Naive thymus-derived CD4-positive, alpha-beta T cell (primary cell): ENCODE measurements at regions not wholly inside any gene's neighbourhood (a gene's known extent, or its start where the extent isn't known, plus 50 kb on each side); places are given as distances from the start of the nearest gene placed in this dataset.

Source experiments
- ATAC-seq: fragments of 150-1000 bp; cut with Tn5 transposase; 2 replicates; pipeline ENCODE4 v1.10.0; 2021; ENCODE audit warnings: mild to moderate bottlenecking, moderate library complexity
- CTCF ChIA-PET: fragments of 350-600 bp; sonication (Branson Sonifier 250); formaldehyde crosslinking; loops from one replicate; lab custom pipeline; 2021; ENCODE audit warnings: antibody characterized with exemption; lab: Charles Lee
- POLR2A ChIA-PET: fragments of 350-600 bp; sonication (Branson Sonifier 250); formaldehyde crosslinking; loops from one replicate; lab custom pipeline; 2021; ENCODE audit warnings: antibody characterized with exemption, inconsistent platforms; lab: Charles Lee
- DNase-seq, 9 donors: peaks; one replicate each; pipeline versions ENCODE4 v3.0.0 to v3.0.0-alpha.2; 2020 to 2022; ENCODE audit warnings: mixed read lengths in 1 of 9
- H3K27ac ChIP-seq: one replicate; pipeline ENCODE4 v1.7.0; 2013; ENCODE audit warnings: mild to moderate bottlenecking, low read depth, low read length, moderate library complexity
- H3K27me3 ChIP-seq, 2 donors: one replicate each; pipeline ENCODE4 v1.7.0; 2013; ENCODE audit warnings: low read length in 2 of 2, mild to moderate bottlenecking in 2 of 2, moderate library complexity in 2 of 2; ENCODE audit not compliant: control insufficient read depth in 2 of 2, insufficient read depth in 2 of 2
- H3K36me3 ChIP-seq, 3 experiments: 1 replicate in 2 of 3; 2 replicates in 1 of 3; pipeline ENCODE4 v1.7.0; 2013; ENCODE audit warnings: low read length in 3 of 3, mild to moderate bottlenecking in 3 of 3, moderate library complexity in 1 of 3; ENCODE audit not compliant: insufficient read depth in 3 of 3, control insufficient read depth in 2 of 3
- H3K4me1 ChIP-seq, 2 donors: one replicate each; pipeline ENCODE4 v1.7.0; 2013; ENCODE audit warnings: low read length in 2 of 2, mild to moderate bottlenecking in 2 of 2, moderate library complexity in 1 of 2; ENCODE audit not compliant: control insufficient read depth in 2 of 2, insufficient read depth in 2 of 2
- H3K4me3 ChIP-seq: 2 replicates; pipeline ENCODE4 v1.7.0; 2013; ENCODE audit warnings: mild to moderate bottlenecking, low read length
- H3K9me3 ChIP-seq, 3 experiments: 1 replicate in 2 of 3; 2 replicates in 1 of 3; pipeline ENCODE4 v1.7.0; 2013; ENCODE audit warnings: low read length in 3 of 3; ENCODE audit not compliant: control insufficient read depth in 2 of 3
- H3K27ac Mint-ChIP-seq, 9 donors: one replicate each; pipeline ENCODE4 v1.8.0; 2020 to 2022; ENCODE audit warnings: mixed read lengths in 9 of 9, mild to moderate bottlenecking in 8 of 9, moderate library complexity in 5 of 9, inconsistent platforms in 2 of 9
- H3K27me3 Mint-ChIP-seq, 5 donors: one replicate each; pipeline ENCODE4 v1.8.0; 2021 to 2022; ENCODE audit warnings: mixed read lengths in 5 of 5, mild to moderate bottlenecking in 1 of 5
- H3K36me3 Mint-ChIP-seq, 5 donors: one replicate each; pipeline ENCODE4 v1.8.0; 2020 to 2022; ENCODE audit warnings: mixed read lengths in 5 of 5, mild to moderate bottlenecking in 3 of 5, inconsistent platforms in 1 of 5
- H3K4me1 Mint-ChIP-seq, 7 donors: one replicate each; pipeline ENCODE4 v1.8.0; 2020 to 2022; ENCODE audit warnings: mixed read lengths in 7 of 7, mild to moderate bottlenecking in 3 of 7, inconsistent platforms in 1 of 7
- H3K4me3 Mint-ChIP-seq, 10 donors: one replicate each; pipeline ENCODE4 v1.8.0; 2020 to 2022; ENCODE audit warnings: mild to moderate bottlenecking in 10 of 10, mixed read lengths in 10 of 10, moderate library complexity in 6 of 10, inconsistent platforms in 2 of 10
- H3K9me3 Mint-ChIP-seq, 11 donors: one replicate each; pipeline ENCODE4 v1.8.0; 2020 to 2022; ENCODE audit warnings: mixed read lengths in 11 of 11, mild to moderate bottlenecking in 4 of 11, inconsistent platforms in 1 of 11, moderate library complexity in 1 of 11
- intact Hi-C, 2 donors: fragments of 100-400 bp; cut with micrococcal nuclease; formaldehyde crosslinking; loops; one replicate each; pipeline ENCODE4 v1.15.1; 2023

DNA sequence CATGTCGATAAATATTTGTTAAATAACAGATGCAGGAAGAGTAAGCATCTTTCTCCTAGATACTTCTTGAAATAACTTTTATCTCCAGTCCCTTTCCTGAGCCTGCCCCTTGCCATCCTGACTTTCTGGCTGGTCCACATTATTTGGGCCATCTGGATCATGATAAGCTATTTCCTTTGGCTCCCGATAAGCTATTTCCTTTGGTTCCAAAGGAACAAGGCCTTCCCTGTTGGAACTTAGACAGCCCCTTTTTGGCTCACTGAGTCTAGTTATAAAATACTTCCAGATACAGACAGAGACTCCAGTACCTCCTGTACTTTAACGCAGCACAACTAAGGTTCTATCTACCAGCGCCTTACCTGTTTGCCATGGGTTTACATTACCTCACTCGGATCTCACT is 205.3 kb upstream of the CCDC150 start:
- no peak overlapping the region for H3K4me3 ChIP-seq
- Mint-ChIP-seq H3K27ac (no peak overlapping the region), H3K9me3 (no peaks in the 10 kb centered on the region), H3K4me3 (no peak overlapping the region), H3K36me3 (no peaks in the 10 kb centered on the region), H3K4me1 (no peaks in the 10 kb centered on the region), H3K27me3 (peaks cover 5 to 40% (median 22%) of the 10 kb centered on the region in 5 donors)
- ATAC-seq, result no peak
- H3K27me3 ChIP-seq, result no peaks in the 10 kb centered on the region
- H3K4me1 ChIP-seq, result no peaks in the 10 kb centered on the region
- H3K36me3 ChIP-seq, result no peaks in the 10 kb centered on the region
- no peak for DNase-seq
- H3K27ac ChIP-seq, result no peak overlapping the region
- ChIA-PET CTCF (no interaction called here), POLR2A (no interaction called here)
- intact Hi-C loops, result no loop called here
- H3K9me3 ChIP-seq, result no peaks in the 10 kb centered on the region

DNA sequence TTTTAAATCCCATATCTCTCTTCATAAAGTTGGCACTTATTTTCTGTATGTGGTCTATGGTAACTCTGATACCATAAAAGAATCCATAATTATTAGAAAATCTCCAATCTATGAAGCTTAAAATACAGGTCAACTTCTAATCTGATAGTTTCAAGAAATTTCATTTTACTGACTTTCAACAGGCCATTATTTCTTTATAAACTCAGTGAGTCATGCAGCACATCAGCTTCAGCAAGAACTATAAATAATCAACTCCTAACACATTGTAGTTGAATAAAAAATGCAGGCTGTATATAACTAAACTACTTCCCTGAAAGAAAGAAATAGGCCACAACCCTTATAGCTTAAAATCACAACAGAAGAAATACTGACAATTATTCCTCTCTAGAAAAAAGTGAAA is 204.3 kb upstream of the CCDC150 start:
- H3K36me3 Mint-ChIP-seq, result no peaks in the 10 kb centered on the region

DNA sequence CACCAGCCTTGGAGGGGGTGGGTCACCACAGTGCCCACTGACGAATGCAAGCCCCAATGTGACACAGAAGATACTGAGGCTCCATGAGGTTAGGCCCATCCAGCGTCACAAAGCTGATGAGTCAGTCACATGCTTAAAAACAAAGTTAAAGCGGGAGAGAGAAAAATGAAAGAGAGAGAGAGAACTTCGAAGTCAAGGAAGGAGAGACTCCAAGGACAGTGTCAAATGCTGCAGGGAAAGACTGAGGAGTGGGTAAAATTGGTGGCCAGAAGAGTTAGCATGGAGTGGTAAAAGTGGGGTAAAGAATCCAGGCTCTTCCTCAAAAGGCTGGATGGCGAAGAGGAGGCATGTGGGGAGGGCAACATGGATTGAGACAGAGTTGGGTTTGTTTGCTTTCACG is 201.9 kb upstream of the CCDC150 start:
- DNase-seq, result no peak
- ChIA-PET CTCF (interaction anchor here (0.7 kb wide), 1 partner anchor 370 kb away, joined by 3 read pairs; no protein-coding TSS in a partner anchor), POLR2A (no interaction called here)
- peak overlapping the region in 1 of 9 donors; percentile 16 for H3K27ac Mint-ChIP-seq
- H3K9me3 Mint-ChIP-seq, result no peaks in the 10 kb centered on the region
- Histone ChIP-seq H3K27me3 (no peaks in the 10 kb centered on the region), H3K4me3 (no peak overlapping the region), H3K27ac (no peak overlapping the region), H3K9me3 (no peaks in the 10 kb centered on the region), H3K36me3 (no peaks in the 10 kb centered on the region), H3K4me1 (no peaks in the 10 kb centered on the region)
- intact Hi-C loops, result no loop called here
- no peaks in the 10 kb centered on the region for H3K36me3 Mint-ChIP-seq
- H3K4me3 Mint-ChIP-seq, result no peak overlapping the region
- ATAC-seq, result no peak
- peaks cover 1 to 37% (median 4%) of the 10 kb centered on the region in 5 donors for H3K27me3 Mint-ChIP-seq
- no peaks in the 10 kb centered on the region for H3K4me1 Mint-ChIP-seq

More for the DNA sequence above, 204.3 kb upstream of the CCDC150 start:
- no peak overlapping the region for H3K4me3 Mint-ChIP-seq
- H3K4me1 ChIP-seq, result no peaks in the 10 kb centered on the region
- no peaks in the 10 kb centered on the region for H3K27me3 ChIP-seq
- H3K9me3 ChIP-seq, result no peaks in the 10 kb centered on the region
- POLR2A ChIA-PET, result no interaction called here
- H3K4me1 Mint-ChIP-seq, result no peaks in the 10 kb centered on the region
- CTCF ChIA-PET, result no interaction called here
- no peaks in the 10 kb centered on the region for H3K9me3 Mint-ChIP-seq
- H3K27ac Mint-ChIP-seq, result no peak overlapping the region
- H3K36me3 ChIP-seq, result no peaks in the 10 kb centered on the region
- H3K27me3 Mint-ChIP-seq, result peaks cover 3 to 45% (median 16%) of the 10 kb centered on the region in 5 donors
- ATAC-seq (no peak), DNase-seq (no peak)
- no peak overlapping the region for H3K4me3 ChIP-seq
- no peak overlapping the region for H3K27ac ChIP-seq
- intact Hi-C loops, result no loop called here

DNA sequence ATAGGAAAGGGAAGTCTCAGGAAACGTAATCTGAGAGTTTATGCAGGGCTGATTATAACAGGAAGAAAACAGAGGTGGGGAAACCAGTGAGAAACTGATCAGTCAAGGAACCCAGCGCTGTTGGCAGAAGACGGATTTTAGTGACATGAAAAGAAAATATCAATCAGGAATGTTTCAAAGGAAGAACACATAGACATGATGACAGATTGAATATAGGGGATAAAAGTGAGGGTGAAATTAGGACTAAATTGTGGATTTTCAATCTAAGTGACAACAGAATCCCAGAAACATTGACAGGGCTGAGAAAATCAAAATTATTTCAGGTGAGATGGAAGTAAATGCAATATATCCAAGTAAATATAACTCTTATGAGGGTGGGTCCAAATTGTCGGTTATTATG is 199.8 kb upstream of the CCDC150 start:
- Mint-ChIP-seq H3K4me1 (no peaks in the 10 kb centered on the region), H3K27me3 (peaks cover 0 to 39% (median 4%) of the 10 kb centered on the region in 5 donors), H3K27ac (no peak overlapping the region), H3K36me3 (no peaks in the 10 kb centered on the region), H3K9me3 (no peaks in the 10 kb centered on the region), H3K4me3 (no peak overlapping the region)
- H3K9me3 ChIP-seq, result no peaks in the 10 kb centered on the region
- H3K36me3 ChIP-seq, result no peaks in the 10 kb centered on the region
- CTCF ChIA-PET, result no interaction called here
- H3K27ac ChIP-seq, result no peak overlapping the region
- no peaks in the 10 kb centered on the region for H3K4me1 ChIP-seq
- ATAC-seq, result no peak
- intact Hi-C loops, result no loop called here
- no peak for DNase-seq
- no peak overlapping the region for H3K4me3 ChIP-seq
- H3K27me3 ChIP-seq, result no peaks in the 10 kb centered on the region
- POLR2A ChIA-PET, result no interaction called here

DNA sequence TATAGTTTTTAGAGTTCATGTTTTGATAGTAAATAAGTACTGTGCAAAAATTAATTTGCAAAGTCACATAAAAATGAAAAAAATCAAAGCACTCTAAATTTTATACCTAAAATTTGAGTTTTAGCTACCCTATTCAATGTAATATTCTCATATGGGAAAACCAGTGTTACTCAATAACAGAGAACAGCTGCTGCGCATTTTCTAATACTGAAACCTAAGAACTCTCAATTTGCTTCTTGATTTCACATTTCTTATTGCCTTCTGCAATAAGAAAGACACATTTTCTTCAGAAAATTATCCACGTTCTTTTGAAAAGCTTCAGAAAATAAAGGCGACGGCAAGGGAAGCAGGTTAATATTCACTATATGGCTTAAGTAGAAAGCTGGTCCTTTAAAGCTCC is 199.1 kb upstream of the CCDC150 start:
- no peaks in the 10 kb centered on the region for H3K4me1 Mint-ChIP-seq
- H3K27me3 Mint-ChIP-seq, result peaks cover 0 to 44% (median 4%) of the 10 kb centered on the region in 5 donors
- POLR2A ChIA-PET, result no interaction called here
- Histone ChIP-seq H3K27me3 (no peaks in the 10 kb centered on the region), H3K4me1 (no peaks in the 10 kb centered on the region), H3K36me3 (no peaks in the 10 kb centered on the region), H3K9me3 (no peaks in the 10 kb centered on the region), H3K27ac (no peak overlapping the region), H3K4me3 (no peak overlapping the region)
- intact Hi-C loops, result no loop called here
- DNase-seq, result no peak
- no peak for ATAC-seq
- no peak overlapping the region for H3K4me3 Mint-ChIP-seq
- H3K36me3 Mint-ChIP-seq, result no peaks in the 10 kb centered on the region
- H3K27ac Mint-ChIP-seq, result no peak overlapping the region
- CTCF ChIA-PET, result no interaction called here
- H3K9me3 Mint-ChIP-seq, result no peaks in the 10 kb centered on the region

DNA sequence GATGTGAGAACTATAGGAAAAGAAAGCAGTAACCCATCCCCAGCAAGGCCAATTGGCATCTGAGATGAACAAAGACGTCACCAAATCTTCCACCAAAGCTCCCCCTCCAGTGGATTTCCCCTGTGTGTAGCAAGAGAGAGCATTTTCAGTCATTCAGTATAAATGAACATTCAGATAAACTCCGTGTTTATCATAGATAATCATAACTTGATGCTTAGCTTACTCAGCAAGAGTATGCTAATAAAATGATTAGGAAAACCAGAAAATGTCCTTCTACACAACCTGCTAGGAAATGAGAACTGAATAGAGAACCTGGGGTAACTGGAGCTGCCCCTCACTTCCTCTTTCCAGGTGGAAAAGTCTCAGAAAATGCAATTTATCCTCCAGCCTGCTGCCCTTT is 198.0 kb upstream of the CCDC150 start:
- Mint-ChIP-seq H3K4me3 (no peak overlapping the region), H3K36me3 (peaks cover 0 to 4% (median 0%) of the 10 kb centered on the region in 5 donors), H3K27me3 (peaks cover 3 to 53% (median 8%) of the 10 kb centered on the region in 5 donors), H3K27ac (no peak overlapping the region), H3K9me3 (peaks cover 0 to 7% (median 0%) of the 10 kb centered on the region in 11 donors), H3K4me1 (no peaks in the 10 kb centered on the region)
- H3K27ac ChIP-seq, result no peak overlapping the region
- ATAC-seq (no peak), DNase-seq (no peak)
- ChIA-PET CTCF (no interaction called here), POLR2A (no interaction called here)
- no peak overlapping the region for H3K4me3 ChIP-seq
- no peaks in the 10 kb centered on the region for H3K4me1 ChIP-seq
- H3K36me3 ChIP-seq, result no peaks in the 10 kb centered on the region
- H3K9me3 ChIP-seq, result no peaks in the 10 kb centered on the region
- no peaks in the 10 kb centered on the region for H3K27me3 ChIP-seq
- intact Hi-C loops, result no loop called here

DNA sequence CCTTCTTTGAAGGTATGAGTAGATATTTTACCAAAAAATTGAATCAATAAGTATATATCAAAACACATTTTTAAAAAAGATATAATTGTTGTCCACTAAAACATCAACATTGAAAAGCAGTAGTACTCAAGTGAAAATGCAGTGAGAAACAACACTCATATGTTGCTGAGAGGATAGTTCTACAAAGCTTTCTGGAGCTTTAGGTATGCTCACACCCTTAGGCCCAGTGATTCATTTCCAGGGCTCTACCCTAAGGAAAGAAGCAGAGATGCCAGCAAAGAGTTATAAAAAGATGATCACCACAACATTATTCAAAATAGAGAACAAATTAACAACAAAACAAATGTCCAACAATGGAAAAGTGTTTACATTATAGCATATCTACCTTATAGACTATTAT is 197.3 kb upstream of the CCDC150 start:
- H3K4me1 Mint-ChIP-seq, result no peaks in the 10 kb centered on the region
- ATAC-seq, result no peak
- ChIA-PET POLR2A (no interaction called here), CTCF (no interaction called here)
- peaks cover 0 to 4% (median 0%) of the 10 kb centered on the region in 5 donors for H3K36me3 Mint-ChIP-seq
- DNase-seq, result no peak
- Histone ChIP-seq H3K27ac (no peak overlapping the region), H3K36me3 (no peaks in the 10 kb centered on the region), H3K4me1 (no peaks in the 10 kb centered on the region), H3K27me3 (no peaks in the 10 kb centered on the region), H3K4me3 (no peak overlapping the region), H3K9me3 (no peaks in the 10 kb centered on the region)
- H3K27me3 Mint-ChIP-seq, result peaks cover 0 to 52% (median 5%) of the 10 kb centered on the region in 5 donors
- no peak overlapping the region for H3K27ac Mint-ChIP-seq
- intact Hi-C loops, result no loop called here
- no peak overlapping the region for H3K4me3 Mint-ChIP-seq
- H3K9me3 Mint-ChIP-seq, result peaks cover 0 to 7% (median 0%) of the 10 kb centered on the region in 11 donors
